KBM-7 (cell line): ENCODE measurements at regions not wholly inside any gene's neighbourhood (a gene's known extent, or its start where the extent isn't known, plus 50 kb on each side); places are given as distances from the start of the nearest gene placed in this dataset.
"Not testable (repeated sequence)": the region's sequence is repeated elsewhere in the genome, so short reads cannot be mapped to it uniquely, and the experiment has no call there.

Experiments used
- DNase-seq: peaks from one replicate; pipeline ENCODE4 v3.0.0-alpha.2; 2015
- in situ Hi-C: fragments of 300-500 bp; cut with MboI; formaldehyde crosslinking; loops from 2 replicates; pipeline ENCODE4 v1.14.3; 2020; ENCODE audit warnings: low sequenced_read_pairs, low pct_unique_long_range_greater_than_20kb, mixed read lengths

DNA sequence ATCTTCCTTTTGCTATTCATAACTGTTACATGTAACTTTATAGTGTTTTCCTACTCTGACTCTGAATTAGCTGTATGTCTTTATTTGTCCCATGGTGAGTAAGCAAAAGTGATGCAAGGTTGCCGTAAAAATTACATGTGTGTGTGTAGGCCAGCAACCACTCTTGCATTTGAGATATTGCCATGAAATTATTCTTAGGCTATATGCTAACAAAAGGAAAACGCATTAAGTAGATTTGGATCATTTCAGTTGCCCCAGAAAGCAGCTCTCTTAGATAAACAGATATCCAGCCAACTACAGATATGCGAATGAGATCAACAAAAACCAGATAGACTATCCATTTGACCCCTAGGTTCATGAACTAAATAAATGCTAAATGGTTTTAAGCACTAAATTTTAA is 73.6 kb downstream of the CYLC2 start:
- in situ Hi-C loops, result no loop called here
- no peak for DNase-seq

DNA sequence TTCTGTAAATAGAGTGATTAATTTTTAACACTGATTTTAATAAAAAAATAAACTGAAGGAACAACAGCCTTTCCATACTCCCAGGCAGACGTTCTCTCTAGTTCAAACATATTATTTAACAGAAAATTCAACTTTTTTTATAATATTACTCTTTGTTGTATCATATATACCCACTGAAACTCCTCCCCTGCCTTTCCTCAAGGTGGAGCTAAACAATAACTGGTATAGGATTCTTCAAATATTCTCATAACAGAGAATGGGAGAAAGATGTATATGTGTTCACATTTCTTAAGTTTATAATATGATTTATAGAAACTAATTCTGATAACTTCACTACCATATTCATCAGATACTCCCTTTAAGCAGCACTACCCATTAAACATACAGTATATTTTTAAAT is 83.4 kb downstream of the CYLC2 start:
- no peak for DNase-seq
- in situ Hi-C loops, result no loop called here

DNA sequence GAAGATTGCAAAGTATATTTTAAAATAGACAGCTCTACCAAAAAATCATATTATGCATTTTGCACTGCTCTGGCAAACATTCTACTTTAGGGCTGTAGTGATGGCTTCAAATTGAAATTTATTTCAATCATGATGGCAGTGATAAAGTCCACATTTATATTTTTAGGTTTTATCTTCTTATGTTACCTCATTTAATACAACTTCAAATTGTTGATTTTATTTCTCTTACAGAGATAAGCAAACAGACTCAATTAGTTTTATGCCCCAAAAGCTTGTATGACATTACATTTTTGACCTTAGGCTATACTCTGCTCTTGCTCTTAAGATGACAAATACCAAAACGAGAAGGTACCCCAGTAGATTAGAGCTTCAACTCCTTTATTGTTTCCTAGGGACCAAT is 87.4 kb downstream of the CYLC2 start:
- no peak for DNase-seq
- in situ Hi-C loops, result no loop called here

DNA sequence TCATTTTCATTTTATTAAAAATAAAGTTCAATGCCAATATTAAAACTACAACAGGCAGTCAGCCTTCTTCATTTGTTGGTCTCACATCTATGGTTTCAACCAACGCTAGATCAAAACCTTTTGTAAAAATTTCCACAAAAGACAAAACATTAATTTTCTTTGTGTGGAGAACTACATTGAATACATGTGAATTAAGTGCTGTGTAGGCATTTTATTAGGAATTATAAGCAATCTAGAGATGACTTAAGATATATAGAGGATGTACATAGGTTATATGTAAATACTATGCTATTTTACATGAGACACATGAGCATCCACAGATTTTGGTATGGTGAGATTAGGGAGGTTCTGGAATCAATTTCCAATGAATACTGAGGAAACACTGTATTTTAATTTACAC is 94.2 kb downstream of the CYLC2 start:
- in situ Hi-C loops, result no loop called here
- no peak for DNase-seq

DNA sequence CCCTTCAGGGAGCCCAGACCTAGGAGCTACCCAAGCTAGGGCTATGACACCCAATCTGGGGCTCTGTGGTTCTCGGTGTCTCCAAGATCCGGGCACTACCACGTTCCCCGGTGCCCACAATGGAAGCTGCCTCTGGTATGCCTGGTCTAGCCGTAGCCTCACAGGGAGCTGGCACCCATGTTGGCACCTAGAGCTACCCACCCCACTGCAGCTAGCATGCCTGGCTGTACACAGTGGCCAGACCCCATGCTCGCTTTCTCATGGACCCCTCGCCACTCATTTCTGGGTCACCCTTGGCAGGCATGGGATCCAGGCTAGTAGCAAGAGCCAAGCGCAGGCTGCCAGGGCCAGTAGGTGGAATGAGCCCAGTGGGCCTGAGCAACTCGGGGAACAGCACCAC is 109.0 kb downstream of the CYLC2 start:
- in situ Hi-C loops, result no loop called here
- no peak for DNase-seq

DNA sequence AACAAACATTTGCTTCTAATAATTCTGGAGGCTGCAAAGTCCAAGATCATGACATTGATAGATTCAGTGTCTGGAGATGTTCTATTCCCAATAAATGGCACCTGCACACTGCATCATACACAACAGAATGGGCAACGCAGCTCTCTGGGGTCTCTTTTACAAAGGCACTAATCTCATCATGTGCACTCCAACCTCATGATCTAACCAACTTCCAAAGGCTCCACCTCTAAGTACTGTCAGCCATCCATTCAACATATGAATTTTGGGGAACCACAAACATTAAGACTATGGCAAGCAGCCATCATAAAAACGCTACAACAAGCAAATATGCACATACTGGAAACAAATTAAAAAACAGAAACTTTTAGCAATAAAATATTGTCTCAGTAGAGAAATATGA is 121.1 kb downstream of the CYLC2 start:
- in situ Hi-C loops, result no loop called here
- no peak for DNase-seq

DNA sequence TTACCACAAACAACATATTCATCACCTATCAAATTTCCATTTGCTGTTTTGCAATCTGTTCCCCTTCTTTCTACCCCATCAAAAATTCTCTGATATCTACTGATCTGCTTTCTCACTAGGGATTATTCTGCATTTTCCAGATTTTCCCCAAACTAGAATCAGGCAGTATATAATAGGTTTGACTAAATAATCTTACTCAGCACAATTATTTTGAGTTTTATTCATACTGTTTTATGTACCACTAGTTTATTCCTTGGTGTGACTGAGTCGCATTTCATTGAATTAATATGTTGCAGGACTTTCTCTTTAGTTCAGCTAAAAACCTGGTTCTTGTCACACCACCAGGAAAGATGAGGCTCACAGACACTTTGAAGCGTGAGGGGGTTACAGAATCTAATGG is 131.4 kb downstream of the CYLC2 start:
- DNase-seq, result no peak
- in situ Hi-C loops, result no loop called here

DNA sequence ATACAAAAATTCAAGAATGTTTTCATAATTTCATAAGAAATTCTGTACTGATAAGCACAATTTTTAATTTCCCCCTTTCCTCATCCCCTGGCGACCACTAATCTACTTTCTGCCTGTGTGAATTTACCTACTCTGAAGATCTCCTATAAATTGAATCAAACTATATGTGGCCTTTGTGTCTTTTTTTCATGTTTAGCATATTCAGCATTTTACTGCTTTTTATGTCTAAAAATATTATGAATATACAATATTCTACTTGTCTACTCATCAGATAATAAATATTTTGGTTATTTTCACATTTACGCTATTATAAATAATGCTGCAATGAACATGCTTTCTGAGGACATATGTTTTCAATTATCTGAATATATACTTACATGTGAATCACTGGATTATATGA is 144.8 kb downstream of the CYLC2 start:
- in situ Hi-C loops, result no loop called here
- no peak for DNase-seq

DNA sequence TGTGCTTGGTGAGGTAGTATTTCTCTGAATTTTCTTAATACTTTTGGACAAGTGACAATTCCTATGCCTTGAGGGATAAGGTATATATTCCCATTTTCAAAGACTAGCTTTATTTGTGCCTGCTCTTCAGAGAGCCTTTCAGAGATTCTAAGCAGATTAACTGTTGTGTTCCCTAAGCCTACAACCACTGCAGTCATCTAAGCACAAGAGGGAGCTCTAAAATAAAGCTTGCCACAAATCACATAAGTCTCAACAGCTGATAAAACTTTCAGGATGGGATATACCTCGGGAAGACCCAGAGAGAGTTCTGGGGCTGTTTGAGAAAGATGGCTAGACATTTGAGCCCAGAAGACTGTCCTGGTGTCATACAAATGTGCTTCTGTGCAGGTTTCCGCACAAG is 157.3 kb downstream of the CYLC2 start:
- in situ Hi-C loops, result no loop called here
- DNase-seq, result no peak

DNA sequence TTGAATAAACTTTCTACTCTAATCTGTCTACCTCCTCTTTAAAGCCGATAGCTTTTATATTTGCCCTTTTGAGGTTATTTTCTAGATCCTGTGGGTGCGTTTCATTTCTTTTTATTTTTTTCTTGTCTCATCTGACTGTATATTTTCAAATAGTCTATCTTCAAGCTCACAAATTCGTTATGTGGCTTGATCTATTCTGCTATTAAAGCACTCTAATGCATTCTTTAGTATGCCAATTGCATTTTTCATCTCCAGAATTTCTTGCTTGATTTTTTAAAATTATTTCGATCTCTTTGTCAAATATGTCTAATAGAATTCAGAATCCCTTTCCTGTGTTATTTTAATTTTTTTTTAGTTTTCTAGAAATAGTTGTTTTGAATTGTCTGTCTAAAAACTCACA is 172.4 kb downstream of the CYLC2 start:
- in situ Hi-C loops, result no loop called here
- no peak for DNase-seq

DNA sequence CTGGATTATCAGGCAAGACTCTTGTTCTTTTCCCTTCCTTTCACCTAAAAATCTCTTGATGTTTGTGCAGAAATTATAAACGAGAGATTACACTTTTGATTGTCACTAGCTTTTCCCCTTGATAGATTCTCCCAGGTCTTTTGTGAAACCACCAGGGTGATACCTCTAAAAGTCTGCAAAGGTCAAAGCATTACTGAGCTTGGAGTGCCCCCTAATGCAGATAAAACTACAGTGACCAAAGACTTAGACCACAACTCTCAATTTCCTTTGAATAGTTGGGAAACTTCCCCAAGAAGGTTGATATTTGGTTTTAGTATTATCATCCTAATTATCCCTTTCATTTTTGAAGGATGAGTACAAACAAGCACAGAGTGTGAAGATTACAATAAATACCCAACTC is 173.1 kb downstream of the CYLC2 start:
- DNase-seq, result no peak
- in situ Hi-C loops, result no loop called here

DNA sequence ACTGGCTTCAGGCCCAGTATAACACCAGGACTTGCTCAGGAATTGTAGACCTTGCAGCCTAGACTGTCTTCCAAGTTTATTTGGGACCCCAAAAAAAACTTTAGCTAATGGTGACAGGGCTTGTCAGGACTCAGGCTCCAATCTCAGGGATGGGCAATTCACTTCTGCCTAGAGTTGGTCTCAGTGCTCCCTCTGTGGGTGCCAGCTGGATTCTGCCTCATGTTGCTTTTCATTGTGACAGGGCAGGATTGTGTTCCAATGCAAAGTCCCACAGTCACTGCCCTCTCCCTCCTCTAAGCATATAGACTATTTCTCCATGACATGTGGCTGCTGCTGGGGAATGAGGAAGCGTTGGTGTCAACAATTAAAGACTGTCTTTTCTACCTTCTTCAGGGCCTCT is 174.7 kb downstream of the CYLC2 start:
- in situ Hi-C loops, result no loop called here
- no peak for DNase-seq

DNA sequence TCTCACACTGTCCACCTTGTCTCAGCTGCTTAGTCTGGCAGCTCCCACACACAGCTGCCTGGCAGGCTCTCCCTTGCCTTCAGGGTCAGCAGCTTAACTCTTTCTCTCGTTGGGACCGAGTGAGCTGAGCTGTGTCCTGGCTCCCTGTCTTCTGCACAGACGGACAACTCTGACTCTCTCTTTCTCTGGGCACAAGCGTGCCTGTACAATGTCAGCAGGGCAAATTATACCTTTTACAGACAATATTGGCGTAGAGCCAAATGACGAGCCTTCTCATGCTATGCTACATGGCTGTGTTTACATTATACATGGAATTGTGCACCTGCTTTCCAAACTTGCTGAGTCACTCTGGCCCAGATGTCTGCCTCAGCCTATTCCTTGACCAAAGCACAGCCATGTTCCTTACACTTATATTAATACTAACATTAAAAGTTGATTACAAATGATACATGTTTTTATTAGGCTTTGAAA is 188.6 kb downstream of the CYLC2 start:
- DNase-seq, result no peak
- in situ Hi-C loops, result no loop called here

DNA sequence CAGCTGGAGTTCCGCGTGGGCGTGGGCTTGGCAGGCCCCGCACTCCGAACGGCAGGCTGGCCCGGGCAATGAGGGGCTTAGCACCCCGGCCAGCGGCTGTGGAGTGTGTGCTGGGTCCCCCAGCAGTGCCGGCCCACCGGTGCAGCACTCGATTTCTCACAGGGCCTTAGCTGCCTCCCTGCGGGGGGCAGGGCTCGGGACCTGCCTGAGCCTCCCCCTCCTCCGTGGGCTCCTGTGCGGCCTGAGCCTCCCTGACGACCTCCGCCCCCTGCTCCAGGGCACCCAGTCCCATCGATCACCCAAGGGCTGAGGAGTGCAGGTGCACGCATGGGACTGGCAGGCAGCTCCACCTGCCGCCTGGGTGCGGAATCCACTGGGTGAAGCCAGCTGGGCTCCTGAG is 191.8 kb downstream of the CYLC2 start:
- in situ Hi-C loops, result no loop called here
- no peak for DNase-seq

DNA sequence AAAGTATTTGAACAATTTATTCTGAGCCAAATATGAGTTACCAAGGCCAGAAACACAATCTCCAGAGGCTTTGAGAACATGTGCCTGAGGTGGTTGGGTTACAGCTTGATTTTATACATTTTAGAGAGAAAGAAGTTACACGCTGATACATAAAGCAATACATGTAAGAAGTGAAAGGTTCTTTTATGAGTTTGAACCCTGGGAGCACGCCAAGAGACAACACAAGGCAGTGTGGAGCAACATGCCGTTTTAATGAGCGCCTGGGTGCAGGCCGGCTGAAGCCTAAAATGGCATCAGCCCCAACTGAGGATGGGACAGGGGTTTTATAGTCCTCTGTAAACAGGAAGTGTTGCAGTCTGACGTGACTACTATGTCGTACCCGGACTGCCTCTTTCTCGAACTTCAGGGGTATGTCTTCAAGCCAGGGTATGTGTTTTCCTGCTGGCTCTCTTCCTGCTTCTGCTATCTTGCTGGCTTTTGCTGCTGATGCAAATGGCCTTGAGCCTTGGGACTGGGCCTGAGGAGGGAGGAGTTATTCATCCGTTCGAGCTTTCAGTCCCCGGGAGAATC is 193.7 kb downstream of the CYLC2 start:
- DNase-seq, result no peak
- in situ Hi-C loops, result no loop called here

DNA sequence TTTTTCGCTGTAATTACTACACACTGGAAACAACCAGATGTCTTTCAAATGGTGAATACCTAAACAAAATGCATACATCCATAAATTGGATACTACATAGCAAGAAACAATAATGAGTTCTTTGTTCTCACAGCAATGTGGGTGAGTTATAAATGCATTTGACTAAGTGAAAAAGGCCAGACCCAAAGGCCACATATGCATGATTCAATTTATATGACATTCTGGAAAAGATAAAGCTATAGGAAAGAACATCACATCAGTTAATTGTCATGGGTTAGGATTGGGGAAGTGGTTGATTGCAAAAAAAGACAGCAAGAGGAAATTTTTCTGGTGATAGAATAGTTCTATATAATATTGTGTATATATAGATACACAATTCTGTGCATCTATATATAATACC is 198.9 kb downstream of the CYLC2 start:
- no peak for DNase-seq
- in situ Hi-C loops, result no loop called here

DNA sequence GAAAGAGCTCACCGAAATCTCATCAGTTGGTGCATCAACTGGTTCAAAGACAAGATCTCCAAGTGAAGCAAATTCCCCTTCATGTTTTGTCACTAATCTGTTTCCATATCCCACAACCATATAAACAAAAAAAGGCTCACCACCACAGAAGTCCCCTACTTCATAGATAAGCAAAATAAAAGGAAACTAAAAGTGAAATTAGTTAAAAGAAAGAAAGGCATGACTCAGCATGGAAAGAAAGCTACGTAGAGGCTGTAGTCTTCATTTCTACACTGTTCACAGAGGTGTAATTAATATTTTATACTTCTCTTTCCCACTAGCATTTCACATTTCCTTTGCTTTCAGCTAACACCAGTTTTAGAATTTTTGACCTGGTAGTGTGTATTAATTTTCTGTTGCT is 208.0 kb downstream of the CYLC2 start:
- in situ Hi-C loops, result no loop called here
- no peak for DNase-seq

DNA sequence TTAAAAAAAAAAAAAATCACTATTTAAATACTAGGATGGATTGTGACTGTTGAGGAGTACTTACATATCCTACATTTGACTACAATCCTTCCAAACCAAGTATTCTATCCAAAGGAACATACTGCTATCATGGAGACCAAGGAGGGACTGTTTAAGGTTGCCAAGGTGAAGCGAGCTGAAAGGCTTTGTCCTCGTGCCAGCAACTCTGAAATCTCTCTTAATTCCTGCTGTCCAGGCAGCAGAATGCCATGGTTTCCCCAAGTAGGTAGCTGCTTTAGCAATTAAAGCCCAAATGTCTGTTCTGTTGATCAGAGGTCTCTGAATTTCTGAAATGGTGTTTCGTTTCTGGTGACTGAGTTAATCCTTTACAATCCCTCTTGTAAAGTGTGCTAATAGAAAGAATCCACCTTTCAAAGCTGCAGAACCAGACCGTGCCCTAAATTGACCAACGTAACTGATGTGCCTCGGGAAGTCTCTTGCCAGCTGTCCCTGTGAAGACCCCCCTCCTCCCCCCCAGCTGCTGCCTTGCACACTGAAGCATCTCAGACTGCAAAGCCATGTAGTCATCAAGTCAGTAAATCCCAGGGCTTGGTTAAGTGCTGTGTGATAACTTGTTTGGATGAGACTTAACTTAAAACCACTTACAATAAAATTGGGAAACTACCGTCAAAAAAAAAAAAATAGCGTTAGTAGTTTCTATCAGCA is 210.9 kb downstream of the CYLC2 start:
- in situ Hi-C loops, DNase-seq: not testable (repeated sequence)

DNA sequence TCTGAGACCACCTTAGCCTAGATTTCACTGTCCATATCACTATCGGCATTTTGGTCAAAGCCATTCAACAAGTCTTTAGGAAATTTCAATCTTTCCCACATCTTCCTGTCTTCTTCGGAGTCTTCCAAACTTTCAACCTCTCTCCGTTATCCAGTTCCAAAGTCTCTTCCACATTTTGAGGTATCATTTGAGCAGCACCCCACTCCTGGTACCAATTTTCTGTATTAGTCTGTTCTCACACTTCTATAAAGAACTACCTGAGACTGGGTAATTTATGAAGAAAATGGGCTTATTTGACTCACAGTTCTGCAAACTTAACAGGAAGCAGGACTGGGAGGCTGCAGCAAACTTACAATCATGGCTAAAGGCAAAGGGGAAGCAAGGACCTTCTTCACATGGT is 215.5 kb downstream of the CYLC2 start:
- in situ Hi-C loops, result no loop called here
- no peak for DNase-seq

DNA sequence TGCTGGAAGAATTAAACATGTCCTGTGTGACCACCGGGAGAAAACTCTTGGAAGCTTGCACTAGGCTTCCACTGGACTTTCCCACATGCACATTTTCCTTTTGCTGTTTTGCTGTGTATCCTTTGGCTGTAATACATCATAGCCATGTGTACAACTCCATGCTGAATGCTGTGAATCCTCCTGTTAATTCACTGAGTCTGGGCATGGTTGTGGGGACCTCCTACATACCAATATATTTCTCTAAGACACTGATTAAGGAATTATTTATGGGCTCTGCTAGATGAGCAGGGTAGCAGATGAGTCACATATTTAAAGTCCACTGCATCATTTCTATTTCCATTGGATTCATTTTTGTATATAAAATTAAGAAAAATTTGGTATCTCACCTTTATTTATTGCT is 220.1 kb downstream of the CYLC2 start:
- in situ Hi-C loops, result no loop called here
- DNase-seq, result no peak
